WTC11 (cell line): ENCODE measurements at regions not wholly inside any gene's neighbourhood (a gene's known extent, or its start where the extent isn't known, plus 50 kb on each side); places are given as distances from the start of the nearest gene placed in this dataset.

ENCODE experiments used
- ATAC-seq: fragments of 200-7000 bp; cut with Tn5 transposase; 2 replicates; pipeline ENCODE4 v1.10.0; 2021; ENCODE audit warnings: mild to moderate bottlenecking, moderate library complexity
- CTCF ChIA-PET: fragments of 300-600 bp; sonication (Branson Sonifier 250); formaldehyde crosslinking; loops from one replicate; lab custom pipeline; 2021; ENCODE audit warnings: antibody characterized with exemption; lab: Charles Lee
- POLR2A ChIA-PET: fragments of 350-600 bp; sonication (Branson Sonifier 250); formaldehyde crosslinking; loops from one replicate; lab custom pipeline; 2021; ENCODE audit warnings: antibody characterized with exemption; lab: Charles Lee
- DNase-seq: peaks from one replicate; pipeline ENCODE4 v3.0.0; 2021; ENCODE audit warnings: low spot score
- H3K27ac Mint-ChIP-seq: 2 replicates; pipeline ENCODE4 v1.8.0; 2021; ENCODE audit warnings: mixed read lengths
- H3K27me3 Mint-ChIP-seq: 2 replicates; pipeline ENCODE4 v1.8.0; 2021; ENCODE audit warnings: low read depth, mild to moderate bottlenecking, moderate library complexity, mixed read lengths
- H3K36me3 Mint-ChIP-seq: 2 replicates; pipeline ENCODE4 v1.8.0; 2021; ENCODE audit warnings: mixed read lengths
- H3K4me1 Mint-ChIP-seq: 2 replicates; pipeline ENCODE4 v1.8.0; 2022; ENCODE audit warnings: mixed read lengths
- H3K4me3 Mint-ChIP-seq: 2 replicates; pipeline ENCODE4 v1.8.0; 2021; ENCODE audit warnings: mild to moderate bottlenecking, moderate library complexity, mixed read lengths
- H3K9me3 Mint-ChIP-seq: 2 replicates; pipeline ENCODE4 v1.8.0; 2021; ENCODE audit warnings: mixed read lengths
- ARID4B ChIP-seq: sonication (generic); formaldehyde crosslinking; IDR thresholded peaks from 2 replicates; pipeline ENCODE4 v1.8.0; 2023; ENCODE audit warnings: missing genetic modification reagents, mild to moderate bottlenecking, borderline replicate concordance
- CDX4 ChIP-seq: fragments of 250-450 bp; sonication (Bioruptor Pico); IDR thresholded peaks from 2 replicates; pipeline ENCODE4 v1.9.0; 2021; ENCODE audit warnings: moderate library complexity, mild to moderate bottlenecking, inconsistent platforms, borderline replicate concordance
- GABPB1 ChIP-seq: sonication (generic); formaldehyde crosslinking; IDR thresholded peaks from 2 replicates; pipeline ENCODE4 v1.8.1; 2023; ENCODE audit warnings: mild to moderate bottlenecking, missing genetic modification reagents
- HMGA2 ChIP-seq: fragments of 250-450 bp; sonication (Bioruptor Pico); IDR thresholded peaks from 2 replicates; pipeline ENCODE4 v1.4.0; 2021; ENCODE audit warnings: mild to moderate bottlenecking, moderate library complexity
- IRF2 ChIP-seq: sonication (generic); formaldehyde crosslinking; IDR thresholded peaks from 2 replicates; pipeline ENCODE4 v1.8.0; 2022; ENCODE audit warnings: low read depth, missing genetic modification reagents, borderline replicate concordance
- JAZF1 ChIP-seq: fragments of 250-450 bp; sonication (Bioruptor Pico); IDR thresholded peaks from 2 replicates; pipeline ENCODE4 v1.9.0; 2021; ENCODE audit warnings: moderate library complexity, mild to moderate bottlenecking, inconsistent platforms
- MAX ChIP-seq: sonication (generic); formaldehyde crosslinking; IDR thresholded peaks from 2 replicates; pipeline ENCODE4 v1.8.0; 2022; ENCODE audit warnings: mild to moderate bottlenecking, missing genetic modification reagents
- NFYB ChIP-seq: sonication (generic); formaldehyde crosslinking; conservative IDR thresholded peaks from 2 replicates; pipeline ENCODE4 v1.8.0; 2022; ENCODE audit warnings: low read depth, missing genetic modification reagents
- SMAD3 ChIP-seq: sonication (generic); formaldehyde crosslinking; IDR thresholded peaks from 2 replicates; pipeline ENCODE4 v1.8.0; 2022; ENCODE audit warnings: missing genetic modification reagents, mild to moderate bottlenecking, borderline replicate concordance
- USF2 ChIP-seq: sonication (generic); formaldehyde crosslinking; IDR thresholded peaks from 2 replicates; pipeline ENCODE4 v1.8.1; 2023; ENCODE audit warnings: mild to moderate bottlenecking, missing genetic modification reagents, moderate library complexity
- ZNF416 ChIP-seq: fragments of 250-450 bp; sonication (Bioruptor Pico); IDR thresholded peaks from 2 replicates; pipeline ENCODE4 v1.9.0; 2021; ENCODE audit warnings: mild to moderate bottlenecking, inconsistent platforms
- ZNF423 ChIP-seq: fragments of 250-450 bp; sonication (Bioruptor Pico); IDR thresholded peaks from 2 replicates; pipeline ENCODE4 v2.1.2; 2022; ENCODE audit warnings: mild to moderate bottlenecking, moderate library complexity
- TF ChIP-seq, protein P1 (sequence below): sonication (generic); formaldehyde crosslinking; conservative IDR thresholded peaks from 2 replicates; pipeline ENCODE4 v1.8.1; 2022; ENCODE audit warnings: mild to moderate bottlenecking, missing genetic modification reagents
- TF ChIP-seq, protein P2 (sequence below): sonication (generic); formaldehyde crosslinking; IDR thresholded peaks from 2 replicates; pipeline ENCODE4 v1.8.1; 2022; ENCODE audit warnings: missing genetic modification reagents, borderline replicate concordance
- TF ChIP-seq, protein P3 (sequence below): fragments of 250-450 bp; sonication (Bioruptor Pico); IDR thresholded peaks from 2 replicates; pipeline ENCODE4 v1.9.0; 2021; ENCODE audit warnings: mild to moderate bottlenecking, borderline replicate concordance
- TF ChIP-seq, protein P4 (sequence below): sonication (generic); formaldehyde crosslinking; IDR thresholded peaks from 2 replicates; pipeline ENCODE4 v1.8.0; 2022; ENCODE audit warnings: missing genetic modification reagents

DNA sequence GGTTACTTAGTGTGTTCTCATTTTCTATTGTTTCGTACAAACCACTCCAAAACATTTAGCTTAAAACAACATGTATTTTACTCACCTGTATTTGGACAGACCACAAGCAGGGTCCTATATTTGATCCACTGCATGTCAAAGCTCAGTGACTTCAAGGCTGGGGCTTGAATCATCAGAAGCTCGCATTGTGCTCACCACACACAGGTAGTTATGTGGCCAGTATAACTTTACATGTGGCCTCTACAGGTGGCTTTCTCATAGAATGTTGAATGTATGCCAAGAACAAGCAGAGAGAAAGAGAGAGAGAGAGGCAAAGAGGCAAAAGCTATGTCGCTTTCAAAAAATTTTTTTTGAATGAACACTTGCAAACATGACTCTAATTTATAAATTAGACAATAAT is 107.6 kb downstream of the QRFPR start:
- POLR2A ChIA-PET, result no interaction called here
- CTCF ChIA-PET, result interaction anchor here (0.7 to 1.6 kb wide), 2 partner anchors 9 to 21 kb away, joined by 3 read pairs; no protein-coding TSS in a partner anchor
- H3K4me3 Mint-ChIP-seq, result no peak overlapping the region
- DNase-seq, result no peak
- TF ChIP-seq, protein P1, sequence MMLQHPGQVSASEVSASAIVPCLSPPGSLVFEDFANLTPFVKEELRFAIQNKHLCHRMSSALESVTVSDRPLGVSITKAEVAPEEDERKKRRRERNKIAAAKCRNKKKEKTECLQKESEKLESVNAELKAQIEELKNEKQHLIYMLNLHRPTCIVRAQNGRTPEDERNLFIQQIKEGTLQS (CRISPR knock-in tag), result no peak
- TF ChIP-seq NFYB (CRISPR knock-in tag), result no peak
- TF ChIP-seq, protein P2, sequence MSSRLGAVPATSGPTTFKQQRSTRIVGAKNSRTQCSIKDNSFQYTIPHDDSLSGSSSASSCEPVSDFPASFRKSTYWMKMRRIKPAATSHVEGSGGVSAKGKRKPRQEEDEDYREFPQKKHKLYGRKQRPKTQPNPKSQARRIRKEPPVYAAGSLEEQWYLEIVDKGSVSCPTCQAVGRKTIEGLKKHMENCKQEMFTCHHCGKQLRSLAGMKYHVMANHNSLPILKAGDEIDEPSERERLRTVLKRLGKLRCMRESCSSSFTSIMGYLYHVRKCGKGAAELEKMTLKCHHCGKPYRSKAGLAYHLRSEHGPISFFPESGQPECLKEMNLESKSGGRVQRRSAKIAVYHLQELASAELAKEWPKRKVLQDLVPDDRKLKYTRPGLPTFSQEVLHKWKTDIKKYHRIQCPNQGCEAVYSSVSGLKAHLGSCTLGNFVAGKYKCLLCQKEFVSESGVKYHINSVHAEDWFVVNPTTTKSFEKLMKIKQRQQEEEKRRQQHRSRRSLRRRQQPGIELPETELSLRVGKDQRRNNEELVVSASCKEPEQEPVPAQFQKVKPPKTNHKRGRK (CRISPR knock-in tag), result no peak
- no peak for TF ChIP-seq JAZF1 (CRISPR knock-in tag)
- no peak for TF ChIP-seq ARID4B (CRISPR knock-in tag)
- no peak for TF ChIP-seq USF2 (CRISPR knock-in tag)
- TF ChIP-seq HMGA2, result no peak
- H3K27ac Mint-ChIP-seq, result no peak overlapping the region
- no peaks in the 10 kb centered on the region for H3K9me3 Mint-ChIP-seq
- H3K4me1 Mint-ChIP-seq, result peaks cover 20% of the 10 kb centered on the region
- no peak for ATAC-seq
- H3K27me3 Mint-ChIP-seq, result peaks cover 15% of the 10 kb centered on the region
- no peaks in the 10 kb centered on the region for H3K36me3 Mint-ChIP-seq

GRCh38 chr4:121272526-121272925 is 108.3 kb downstream of the QRFPR start:
- ChIA-PET POLR2A (no interaction called here), CTCF (interaction anchor here (0.7 to 1.1 kb wide), 2 partner anchors 20 to 80 kb away, joined by 3 to 5 read pairs; no protein-coding TSS in a partner anchor)
- TF ChIP-seq ZNF416 (CRISPR knock-in tag), result no peak
- no peak for TF ChIP-seq SMAD3 (CRISPR knock-in tag)
- no peak for TF ChIP-seq CDX4
- no peak for TF ChIP-seq GABPB1 (CRISPR knock-in tag)
- TF ChIP-seq MAX (CRISPR knock-in tag), result no peak
- TF ChIP-seq, protein P3, sequence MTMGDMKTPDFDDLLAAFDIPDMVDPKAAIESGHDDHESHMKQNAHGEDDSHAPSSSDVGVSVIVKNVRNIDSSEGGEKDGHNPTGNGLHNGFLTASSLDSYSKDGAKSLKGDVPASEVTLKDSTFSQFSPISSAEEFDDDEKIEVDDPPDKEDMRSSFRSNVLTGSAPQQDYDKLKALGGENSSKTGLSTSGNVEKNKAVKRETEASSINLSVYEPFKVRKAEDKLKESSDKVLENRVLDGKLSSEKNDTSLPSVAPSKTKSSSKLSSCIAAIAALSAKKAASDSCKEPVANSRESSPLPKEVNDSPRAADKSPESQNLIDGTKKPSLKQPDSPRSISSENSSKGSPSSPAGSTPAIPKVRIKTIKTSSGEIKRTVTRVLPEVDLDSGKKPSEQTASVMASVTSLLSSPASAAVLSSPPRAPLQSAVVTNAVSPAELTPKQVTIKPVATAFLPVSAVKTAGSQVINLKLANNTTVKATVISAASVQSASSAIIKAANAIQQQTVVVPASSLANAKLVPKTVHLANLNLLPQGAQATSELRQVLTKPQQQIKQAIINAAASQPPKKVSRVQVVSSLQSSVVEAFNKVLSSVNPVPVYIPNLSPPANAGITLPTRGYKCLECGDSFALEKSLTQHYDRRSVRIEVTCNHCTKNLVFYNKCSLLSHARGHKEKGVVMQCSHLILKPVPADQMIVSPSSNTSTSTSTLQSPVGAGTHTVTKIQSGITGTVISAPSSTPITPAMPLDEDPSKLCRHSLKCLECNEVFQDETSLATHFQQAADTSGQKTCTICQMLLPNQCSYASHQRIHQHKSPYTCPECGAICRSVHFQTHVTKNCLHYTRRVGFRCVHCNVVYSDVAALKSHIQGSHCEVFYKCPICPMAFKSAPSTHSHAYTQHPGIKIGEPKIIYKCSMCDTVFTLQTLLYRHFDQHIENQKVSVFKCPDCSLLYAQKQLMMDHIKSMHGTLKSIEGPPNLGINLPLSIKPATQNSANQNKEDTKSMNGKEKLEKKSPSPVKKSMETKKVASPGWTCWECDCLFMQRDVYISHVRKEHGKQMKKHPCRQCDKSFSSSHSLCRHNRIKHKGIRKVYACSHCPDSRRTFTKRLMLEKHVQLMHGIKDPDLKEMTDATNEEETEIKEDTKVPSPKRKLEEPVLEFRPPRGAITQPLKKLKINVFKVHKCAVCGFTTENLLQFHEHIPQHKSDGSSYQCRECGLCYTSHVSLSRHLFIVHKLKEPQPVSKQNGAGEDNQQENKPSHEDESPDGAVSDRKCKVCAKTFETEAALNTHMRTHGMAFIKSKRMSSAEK (CRISPR knock-in tag), result no peak
- TF ChIP-seq ZNF423 (CRISPR knock-in tag), result no peak
- no peak for TF ChIP-seq IRF2 (CRISPR knock-in tag)
- TF ChIP-seq, protein P4, sequence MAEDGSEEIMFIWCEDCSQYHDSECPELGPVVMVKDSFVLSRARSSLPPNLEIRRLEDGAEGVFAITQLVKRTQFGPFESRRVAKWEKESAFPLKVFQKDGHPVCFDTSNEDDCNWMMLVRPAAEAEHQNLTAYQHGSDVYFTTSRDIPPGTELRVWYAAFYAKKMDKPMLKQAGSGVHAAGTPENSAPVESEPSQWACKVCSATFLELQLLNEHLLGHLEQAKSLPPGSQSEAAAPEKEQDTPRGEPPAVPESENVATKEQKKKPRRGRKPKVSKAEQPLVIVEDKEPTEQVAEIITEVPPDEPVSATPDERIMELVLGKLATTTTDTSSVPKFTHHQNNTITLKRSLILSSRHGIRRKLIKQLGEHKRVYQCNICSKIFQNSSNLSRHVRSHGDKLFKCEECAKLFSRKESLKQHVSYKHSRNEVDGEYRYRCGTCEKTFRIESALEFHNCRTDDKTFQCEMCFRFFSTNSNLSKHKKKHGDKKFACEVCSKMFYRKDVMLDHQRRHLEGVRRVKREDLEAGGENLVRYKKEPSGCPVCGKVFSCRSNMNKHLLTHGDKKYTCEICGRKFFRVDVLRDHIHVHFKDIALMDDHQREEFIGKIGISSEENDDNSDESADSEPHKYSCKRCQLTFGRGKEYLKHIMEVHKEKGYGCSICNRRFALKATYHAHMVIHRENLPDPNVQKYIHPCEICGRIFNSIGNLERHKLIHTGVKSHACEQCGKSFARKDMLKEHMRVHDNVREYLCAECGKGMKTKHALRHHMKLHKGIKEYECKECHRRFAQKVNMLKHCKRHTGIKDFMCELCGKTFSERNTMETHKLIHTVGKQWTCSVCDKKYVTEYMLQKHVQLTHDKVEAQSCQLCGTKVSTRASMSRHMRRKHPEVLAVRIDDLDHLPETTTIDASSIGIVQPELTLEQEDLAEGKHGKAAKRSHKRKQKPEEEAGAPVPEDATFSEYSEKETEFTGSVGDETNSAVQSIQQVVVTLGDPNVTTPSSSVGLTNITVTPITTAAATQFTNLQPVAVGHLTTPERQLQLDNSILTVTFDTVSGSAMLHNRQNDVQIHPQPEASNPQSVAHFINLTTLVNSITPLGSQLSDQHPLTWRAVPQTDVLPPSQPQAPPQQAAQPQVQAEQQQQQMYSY, result no peak

More at GRCh38 chr4:121272526-121272925, 108.3 kb downstream of the QRFPR start:
- Mint-ChIP-seq H3K9me3 (no peaks in the 10 kb centered on the region), H3K27me3 (peaks cover 11% of the 10 kb centered on the region), H3K36me3 (no peaks in the 10 kb centered on the region), H3K4me3 (no peak overlapping the region), H3K27ac (no peak overlapping the region), H3K4me1 (peaks cover 20% of the 10 kb centered on the region)
- ATAC-seq, result no peak
- DNase-seq, result no peak
